NCI-H510A treated with DMSO at 0.1 percent for 48 hours (cell line): ENCODE measurements at regions not wholly inside any gene's neighbourhood (a gene's known extent, or its start where the extent isn't known, plus 50 kb on each side); places are given as distances from the start of the nearest gene placed in this dataset.

Source experiments
- DNase-seq: peaks from one replicate; lab custom pipeline; 2025; lab: John Stamatoyannopoulos, UW

DNA sequence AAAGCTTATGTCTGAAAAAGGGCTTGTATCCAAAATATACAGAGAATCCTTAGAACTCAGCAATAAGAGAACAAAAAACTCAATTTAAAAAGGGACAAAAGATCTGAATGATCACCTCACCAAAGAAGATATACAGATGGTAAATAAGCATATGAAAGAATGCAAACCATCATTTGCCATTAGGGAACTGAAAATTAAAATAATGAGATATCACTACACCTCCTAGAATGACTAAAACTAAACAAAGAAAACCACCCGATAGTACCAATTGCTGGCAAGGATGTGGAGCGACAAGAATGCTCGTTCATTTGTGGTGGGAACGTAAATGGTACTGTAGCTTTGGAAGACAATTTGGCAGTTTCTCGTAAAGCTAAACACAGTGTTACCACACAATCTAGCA, 66.9 kb upstream of the MPHOSPH6 start:
- DNase-seq, result no peak

DNA sequence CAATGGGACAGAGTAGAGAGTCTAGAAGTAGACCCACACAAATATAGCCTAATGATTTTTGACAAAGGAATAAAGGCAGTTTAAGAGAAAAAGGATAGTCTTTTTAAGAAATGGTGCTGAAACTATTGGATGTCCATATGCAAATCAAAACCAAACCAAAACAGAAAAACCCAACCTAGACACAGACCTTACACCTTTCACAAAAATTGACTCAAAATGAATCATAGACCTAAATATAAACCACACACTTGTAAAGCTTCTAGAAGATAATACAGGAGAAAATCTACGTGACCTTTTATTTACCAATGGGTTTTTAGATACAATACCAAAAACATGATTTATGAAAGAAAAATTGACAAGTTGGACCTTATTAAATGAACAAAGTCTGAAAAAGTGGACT, 66.4 kb upstream of the MPHOSPH6 start:
- DNase-seq, result no peak

DNA sequence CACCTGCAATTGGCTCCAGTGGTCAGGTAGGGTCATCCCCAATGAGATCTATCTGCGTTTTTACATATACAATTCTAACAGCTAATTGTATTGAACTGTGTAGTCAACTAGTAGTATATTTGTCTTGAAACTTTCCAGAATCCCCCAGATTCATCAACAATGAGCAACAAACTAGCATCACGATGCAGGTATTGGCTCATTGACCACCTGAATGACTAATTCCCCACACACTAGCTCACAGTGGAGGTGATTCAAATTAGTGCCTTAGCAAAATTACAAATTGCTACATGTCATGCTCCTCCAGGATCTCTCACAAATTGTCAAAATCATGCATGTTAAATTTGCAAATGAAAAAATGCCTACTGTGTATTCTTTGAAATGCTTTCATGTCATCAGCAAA, 62.8 kb upstream of the MPHOSPH6 start:
- DNase-seq, result no peak

GRCh38 chr16:82231008-82231787, 61.2 kb upstream of the MPHOSPH6 start:
- DNase-seq, result no peak

- peak; percentile 49 for DNase-seq
These were observed 60.0 kb upstream of the MPHOSPH6 start for GRCh38 chr16:82229800-82230619.

GRCh38 chr16:82226327-82226726, 56.3 kb upstream of the MPHOSPH6 start:
- no peak for DNase-seq

- no peak for DNase-seq
These were observed 54.8 kb upstream of the MPHOSPH6 start for GRCh38 chr16:82224821-82225220.

DNA sequence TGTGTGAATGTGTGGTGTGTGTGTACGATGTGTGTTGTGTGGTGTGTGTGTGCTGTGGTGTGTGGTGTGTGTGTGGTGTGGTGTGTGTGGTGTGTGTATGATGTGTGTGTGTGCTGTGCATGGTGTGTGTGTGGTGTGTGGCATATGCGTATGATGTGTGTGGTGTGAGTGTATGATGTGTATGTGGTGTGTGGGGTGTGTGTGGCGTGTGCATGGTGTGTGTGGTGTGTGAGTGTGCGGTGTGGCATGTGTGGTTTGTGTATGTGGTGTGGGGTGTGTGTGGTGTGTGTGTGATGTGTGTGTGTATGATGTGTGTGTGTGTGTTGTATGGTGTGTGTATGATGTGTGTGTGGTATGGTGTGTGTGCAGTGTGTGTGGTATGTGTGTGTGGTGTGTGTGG, 50.5 kb upstream of the MPHOSPH6 start:
- DNase-seq, result no peak
